ENCODE measurements at regions not wholly inside any gene's neighbourhood (a gene's known extent, or its start where the extent isn't known, plus 50 kb on each side); places are given as distances from the start of the nearest gene placed in this dataset.

DNA sequence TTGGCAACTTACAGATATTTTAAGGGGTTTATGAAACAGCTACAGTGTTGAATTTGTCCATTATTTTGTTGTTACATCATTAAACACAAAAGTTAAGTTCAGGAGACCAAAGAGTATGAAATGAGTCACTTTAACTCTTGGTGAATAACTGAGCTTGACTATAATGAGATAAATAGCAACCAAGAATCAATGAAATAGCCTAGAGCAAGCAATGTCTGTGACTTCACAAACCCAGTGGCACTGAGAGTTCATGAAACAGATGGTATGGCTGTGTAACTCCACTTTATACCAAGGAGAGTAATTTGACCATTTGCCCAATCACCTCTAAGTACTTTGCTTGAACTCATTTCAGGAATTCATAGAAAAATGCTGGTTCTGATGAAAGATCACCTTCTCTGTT, 169.6 kb upstream of the GADL1 start:
- no TSS peak for BruUV-seq (replicated peaks)
- H3K9ac ChIP-seq (ENCODE audit: insufficient read depth, low read depth, low read length), result no peak overlapping the region
- no peaks in the 10 kb centered on the region for H4K20me1 ChIP-seq (ENCODE audit: insufficient read depth, low read length)
- no peak for ATAC-seq
- H3K27me3 ChIP-seq (ENCODE audit: control insufficient read depth in 1 of 2, insufficient read depth in 2 of 2, low read length in 2 of 2), result no peaks in the 10 kb centered on the region; a peak in 1 of 5 replicates
- H2AFZ ChIP-seq (ENCODE audit: low read length), result no peak overlapping the region
- peaks cover 6% of the 10 kb centered on the region for H3K4me1 ChIP-seq (ENCODE audit: insufficient read depth, low read length)
- H3K36me3 ChIP-seq (replicated peaks in 1 of 2; ENCODE audit: control insufficient read depth in 1 of 2, insufficient read depth in 2 of 2, low read length in 2 of 2), result no peaks in the 10 kb centered on the region
- no peak for DNase-seq (ENCODE audit: low spot score)
- H3K79me2 ChIP-seq (ENCODE audit: insufficient read depth, low read length), result no peaks in the 10 kb centered on the region
- no peak overlapping the region for H3K4me3 ChIP-seq (replicated peaks in 1 of 3; ENCODE audit: insufficient read depth in 1 of 3, low read depth in 2 of 3, low read length in 3 of 3)
- no peak for FAIRE-seq
- TF ChIP-seq MXI1 (IDR thresholded peaks at IDR 0.05; ENCODE audit: borderline replicate concordance, low read depth, low read length) (no peak), HNRNPUL1 (IDR thresholded peaks at IDR 0.05; ENCODE audit: low read depth, low read length) (no peak)
- ChIA-PET CTCF (ENCODE audit: low intra/inter-chr PET ratio, low total read pairs) (no interaction called here), POLR2A (no interaction called here)
- H3K27ac ChIP-seq (ENCODE audit: extremely low read length, insufficient read depth, low read length), result no peak overlapping the region
- intact Hi-C loops (cut with micrococcal nuclease; ENCODE audit: unreplicated experiment), result no loop called here
- 0 out of 2 replicates have a peak, but pooled peaks cover 2% of the 10 kb centered on the region for H3K9me3 ChIP-seq (ENCODE audit: low read length)
- H3K4me2 ChIP-seq (ENCODE audit: low read depth, low read length), result no peak overlapping the region
- in situ Hi-C loops (cut with HindIII; ENCODE audit: extremely low pct_ligation_motif_present, low pct_unique_long_range_greater_than_20kb), result no loop called here

GRCh38 chr3:31065765-31066164, 171.3 kb upstream of the GADL1 start:
- in situ Hi-C loops (cut with HindIII; ENCODE audit: extremely low pct_ligation_motif_present, low pct_unique_long_range_greater_than_20kb) (no loop called here), intact Hi-C loops (cut with micrococcal nuclease; ENCODE audit: unreplicated experiment) (no loop called here)
- 0% methylated on average over 1 of the region's 1 CpG for WGBS (ENCODE audit: low lambda C conversion rate)
- no peak overlapping the region for H3K9ac ChIP-seq (ENCODE audit: insufficient read depth, low read depth, low read length)
- CTCF ChIA-PET (ENCODE audit: low intra/inter-chr PET ratio, low total read pairs), result no interaction called here
- H3K4me1 ChIP-seq (ENCODE audit: insufficient read depth, low read length), result peaks cover 2% of the 10 kb centered on the region
- no peak for FAIRE-seq
- no TSS peak for BruUV-seq (replicated peaks)
- H3K79me2 ChIP-seq (ENCODE audit: insufficient read depth, low read length), result no peaks in the 10 kb centered on the region
- H3K27ac ChIP-seq (ENCODE audit: extremely low read length, insufficient read depth, low read length), result no peak overlapping the region
- H4K20me1 ChIP-seq (ENCODE audit: insufficient read depth, low read length), result no peaks in the 10 kb centered on the region
- DNase-seq (ENCODE audit: low spot score), result no peak
- no peak overlapping the region for H3K4me3 ChIP-seq (replicated peaks in 1 of 3; ENCODE audit: insufficient read depth in 1 of 3, low read depth in 2 of 3, low read length in 3 of 3)
- POLR2A ChIA-PET, result no interaction called here
- H3K36me3 ChIP-seq (replicated peaks in 1 of 2; ENCODE audit: control insufficient read depth in 1 of 2, insufficient read depth in 2 of 2, low read length in 2 of 2), result no peaks in the 10 kb centered on the region
- H2AFZ ChIP-seq (ENCODE audit: low read length), result no peak overlapping the region
- no peaks in the 10 kb centered on the region; a peak in 1 of 5 replicates for H3K27me3 ChIP-seq (ENCODE audit: control insufficient read depth in 1 of 2, insufficient read depth in 2 of 2, low read length in 2 of 2)
- TF ChIP-seq CAMTA2 (CRISPR knock-in tag; IDR thresholded peaks at IDR 0.05; ENCODE audit: borderline replicate concordance), result no peak
- TF ChIP-seq FOXK1 (CRISPR knock-in tag; IDR thresholded peaks at IDR 0.05; ENCODE audit: borderline replicate concordance, low read depth), result no peak
- TF ChIP-seq ZNF773 (CRISPR knock-in tag; IDR thresholded peaks at IDR 0.05; ENCODE audit: borderline replicate concordance), result no peak
- no peak for TF ChIP-seq ZEB1 (IDR thresholded peaks at IDR 0.05; ENCODE audit: insufficient replicate concordance, low read depth)
- no peak for TF ChIP-seq TCF7L2 (IDR thresholded peaks at IDR 0.05; ENCODE audit: low read depth, low read length)
- TF ChIP-seq CBX1 (IDR thresholded peaks at IDR 0.05; ENCODE audit: low read depth), result no peak
- TF ChIP-seq ZNF777 (CRISPR knock-in tag; IDR thresholded peaks at IDR 0.05), result no peak
- TF ChIP-seq KLF9 (CRISPR knock-in tag; IDR thresholded peaks at IDR 0.05; ENCODE audit: low read depth), result no peak
- no peak for TF ChIP-seq THAP11 (CRISPR knock-in tag; IDR thresholded peaks at IDR 0.05)
- TF ChIP-seq JDP2 (CRISPR knock-in tag; IDR thresholded peaks at IDR 0.05; ENCODE audit: borderline replicate concordance), result no peak
- TF ChIP-seq NCOR1 (IDR thresholded peaks at IDR 0.05; ENCODE audit: borderline replicate concordance, low read length), result no peak
- ATAC-seq, result no peak
- H3K4me2 ChIP-seq (ENCODE audit: low read depth, low read length), result no peak overlapping the region
- no peaks in the 10 kb centered on the region for H3K9me3 ChIP-seq (ENCODE audit: low read length)

All from HepG2 (cell line).